ENCODE measurements at regions not wholly inside any gene's neighbourhood (a gene's known extent, or its start where the extent isn't known, plus 50 kb on each side); places are given as distances from the start of the nearest gene placed in this dataset.

DNA sequence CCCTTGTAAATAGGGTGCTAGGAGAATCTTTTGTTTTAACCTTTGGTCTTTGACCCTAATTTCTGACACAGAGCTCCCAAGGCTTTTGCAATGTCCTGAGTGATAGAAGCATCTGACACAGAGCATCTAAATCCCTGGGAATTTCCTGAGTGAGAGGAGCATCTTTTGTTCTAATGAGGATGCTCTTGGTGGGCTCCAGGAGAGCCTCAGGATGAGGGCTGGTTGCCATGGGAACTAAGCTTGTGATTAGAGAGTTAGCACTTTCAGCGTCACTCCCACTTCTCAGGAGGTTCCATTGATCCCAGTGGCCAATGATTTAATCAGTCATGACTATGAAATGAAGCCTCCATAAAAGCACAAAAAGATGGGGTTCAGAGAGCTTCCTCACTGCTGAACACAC is 264.8 kb downstream of the KIF20B start:
- H3K27ac Mint-ChIP-seq = no peak overlapping the region
- H3K27me3 Mint-ChIP-seq (ENCODE audit: insufficient read depth) = no peaks in the 10 kb centered on the region
- DNase-seq = no peak

DNA sequence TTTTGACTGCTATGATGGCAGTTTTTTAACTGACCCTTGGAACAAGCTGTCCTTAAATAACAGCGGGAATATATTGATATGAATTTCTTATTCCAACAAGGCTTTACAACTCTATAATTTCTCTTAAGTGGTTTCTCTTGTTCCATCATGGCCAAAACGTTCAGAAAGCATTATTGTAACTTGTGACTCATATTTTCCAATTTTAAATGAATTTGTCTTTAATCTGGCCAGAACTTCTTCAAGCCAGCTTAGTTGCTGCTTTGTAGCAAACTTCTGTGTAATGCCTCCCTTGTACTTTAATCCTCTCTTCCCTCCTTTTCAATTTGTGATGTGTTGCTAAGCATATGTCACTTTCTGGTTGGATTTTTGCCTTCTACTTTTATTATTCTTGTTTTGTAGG is 271.9 kb downstream of the KIF20B start:
- no peak for DNase-seq
- H3K4me1 Mint-ChIP-seq = peaks cover 7% of the 10 kb centered on the region
- H3K36me3 Mint-ChIP-seq (ENCODE audit: low read depth) = no peaks in the 10 kb centered on the region
- no peak overlapping the region for H3K27ac Mint-ChIP-seq
- peaks cover under 1% of the 10 kb centered on the region for H3K27me3 Mint-ChIP-seq (ENCODE audit: insufficient read depth)
- WGBS, 2 experiments (ENCODE audit: insufficient coverage in 1 of 2, insufficient read length in 1 of 2) = 67 to 88% methylated on average over 1 to 2 of the region's 2 CpGs
- H3K27me3 ChIP-seq (ENCODE audit: control insufficient read depth, insufficient read depth, low read length, poor library complexity, severe bottlenecking) = no peaks in the 10 kb centered on the region
- H3K27ac ChIP-seq (ENCODE audit: low read depth, low read length) = no peak overlapping the region
- no peaks in the 10 kb centered on the region for H3K9me3 Mint-ChIP-seq
- H3K9me3 ChIP-seq (ENCODE audit: control insufficient read depth, low read length) = no peaks in the 10 kb centered on the region
- H3K36me3 ChIP-seq (ENCODE audit: control insufficient read depth, insufficient read depth, low read length) = no peaks in the 10 kb centered on the region
- no peak overlapping the region for H3K9ac ChIP-seq (ENCODE audit: extremely low read depth, low read length, poor library complexity, severe bottlenecking)
- H3K4me3 Mint-ChIP-seq = no peak overlapping the region
- H3K4me3 ChIP-seq (ENCODE audit: low read length) = no peak overlapping the region
- TF ChIP-seq, protein P1, sequence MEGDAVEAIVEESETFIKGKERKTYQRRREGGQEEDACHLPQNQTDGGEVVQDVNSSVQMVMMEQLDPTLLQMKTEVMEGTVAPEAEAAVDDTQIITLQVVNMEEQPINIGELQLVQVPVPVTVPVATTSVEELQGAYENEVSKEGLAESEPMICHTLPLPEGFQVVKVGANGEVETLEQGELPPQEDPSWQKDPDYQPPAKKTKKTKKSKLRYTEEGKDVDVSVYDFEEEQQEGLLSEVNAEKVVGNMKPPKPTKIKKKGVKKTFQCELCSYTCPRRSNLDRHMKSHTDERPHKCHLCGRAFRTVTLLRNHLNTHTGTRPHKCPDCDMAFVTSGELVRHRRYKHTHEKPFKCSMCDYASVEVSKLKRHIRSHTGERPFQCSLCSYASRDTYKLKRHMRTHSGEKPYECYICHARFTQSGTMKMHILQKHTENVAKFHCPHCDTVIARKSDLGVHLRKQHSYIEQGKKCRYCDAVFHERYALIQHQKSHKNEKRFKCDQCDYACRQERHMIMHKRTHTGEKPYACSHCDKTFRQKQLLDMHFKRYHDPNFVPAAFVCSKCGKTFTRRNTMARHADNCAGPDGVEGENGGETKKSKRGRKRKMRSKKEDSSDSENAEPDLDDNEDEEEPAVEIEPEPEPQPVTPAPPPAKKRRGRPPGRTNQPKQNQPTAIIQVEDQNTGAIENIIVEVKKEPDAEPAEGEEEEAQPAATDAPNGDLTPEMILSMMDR (conservative IDR thresholded peaks at IDR 0.05) = no peak
- H3K4me1 ChIP-seq (ENCODE audit: control insufficient read depth, insufficient read depth, low read length) = no peaks in the 10 kb centered on the region

More for the DNA sequence above, 264.8 kb downstream of the KIF20B start:
- H3K4me3 Mint-ChIP-seq = no peak overlapping the region
- H3K4me3 ChIP-seq (ENCODE audit: low read length) = no peak overlapping the region
- no peak overlapping the region for H3K27ac ChIP-seq (ENCODE audit: low read depth, low read length)
- H3K9me3 Mint-ChIP-seq = no peaks in the 10 kb centered on the region
- H3K4me1 ChIP-seq (ENCODE audit: control insufficient read depth, insufficient read depth, low read length) = no peaks in the 10 kb centered on the region
- TF ChIP-seq, protein P1 (conservative IDR thresholded peaks at IDR 0.05) = no peak
- no peaks in the 10 kb centered on the region for H3K27me3 ChIP-seq (ENCODE audit: control insufficient read depth, insufficient read depth, low read length, poor library complexity, severe bottlenecking)
- no peaks in the 10 kb centered on the region for H3K36me3 Mint-ChIP-seq (ENCODE audit: low read depth)
- no peaks in the 10 kb centered on the region for H3K36me3 ChIP-seq (ENCODE audit: control insufficient read depth, insufficient read depth, low read length)
- H3K9ac ChIP-seq (ENCODE audit: extremely low read depth, low read length, poor library complexity, severe bottlenecking) = no peak overlapping the region
- 67 to 92% methylated on average over 1 of the region's 1 CpG for WGBS, 2 experiments (ENCODE audit: insufficient coverage in 1 of 2, insufficient read length in 1 of 2)
- no peaks in the 10 kb centered on the region for H3K4me1 Mint-ChIP-seq
- no peaks in the 10 kb centered on the region for H3K9me3 ChIP-seq (ENCODE audit: control insufficient read depth, low read length)

DNA sequence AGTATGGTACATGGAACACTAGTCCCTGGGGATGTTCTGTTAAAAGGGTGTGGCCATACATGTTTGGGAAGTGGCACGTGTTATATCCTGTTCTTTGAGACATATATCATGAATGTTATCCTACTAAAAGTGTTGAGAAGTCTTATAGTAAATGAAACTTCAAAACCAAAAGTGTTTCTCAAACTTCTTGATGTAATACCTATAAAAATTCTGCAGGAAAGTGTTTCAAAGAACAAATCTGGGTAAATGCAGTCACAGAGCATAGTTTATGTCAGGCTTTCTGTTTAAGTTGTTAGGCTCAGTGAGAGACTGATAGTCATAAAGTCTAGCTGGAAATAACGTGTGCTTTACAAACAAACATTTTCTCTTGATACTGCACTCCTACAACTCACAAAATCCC is 273.7 kb downstream of the KIF20B start:
- Histone ChIP-seq H3K36me3 (ENCODE audit: control insufficient read depth, insufficient read depth, low read length) (no peaks in the 10 kb centered on the region), H3K9ac (ENCODE audit: extremely low read depth, low read length, poor library complexity, severe bottlenecking) (no peak overlapping the region), H3K4me1 (ENCODE audit: control insufficient read depth, insufficient read depth, low read length) (no peaks in the 10 kb centered on the region), H3K4me3 (ENCODE audit: low read length) (no peak overlapping the region), H3K9me3 (ENCODE audit: control insufficient read depth, low read length) (no peaks in the 10 kb centered on the region), H3K27ac (ENCODE audit: low read depth, low read length) (no peak overlapping the region), H3K27me3 (ENCODE audit: control insufficient read depth, insufficient read depth, low read length, poor library complexity, severe bottlenecking) (no peaks in the 10 kb centered on the region)
- no peaks in the 10 kb centered on the region for H3K9me3 Mint-ChIP-seq
- 60% methylated on average over 2 of the region's 2 CpGs; no CpG with 5 or more reads in 1 of the 2 experiments for WGBS, 2 experiments (ENCODE audit: insufficient coverage in 1 of 2, insufficient read length in 1 of 2)
- TF ChIP-seq, protein P1 (conservative IDR thresholded peaks at IDR 0.05) = no peak
- H3K36me3 Mint-ChIP-seq (ENCODE audit: low read depth) = no peaks in the 10 kb centered on the region
- H3K27ac Mint-ChIP-seq = no peak overlapping the region
- peaks cover 7% of the 10 kb centered on the region for H3K4me1 Mint-ChIP-seq
- H3K27me3 Mint-ChIP-seq (ENCODE audit: insufficient read depth) = peaks cover 4% of the 10 kb centered on the region
- DNase-seq = no peak
- no peak overlapping the region for H3K4me3 Mint-ChIP-seq
